Body of pancreas (tissue), 4 donors: ENCODE measurements at regions not wholly inside any gene's neighbourhood (a gene's known extent, or its start where the extent isn't known, plus 50 kb on each side); places are given as distances from the start of the nearest gene placed in this dataset.

Experiments used
- POLR2A ChIP-seq, 3 donors: fragments of 450-650 bp; IDR thresholded peaks; one replicate each; pipeline ENCODE4 v1.6.1; 2016; ENCODE audit warnings: antibody characterized with exemption in 3 of 3, mild to moderate bottlenecking in 2 of 3
- TF ChIP-seq, protein P1 (sequence below), 7 experiments: fragments of 450-650 bp in 4 of 7; fragments of 200-600 bp in 3 of 7; sonication (generic) in 3 of 7; IDR thresholded peaks; one replicate each; pipeline ENCODE4 v1.5.1; 2016 to 2019; ENCODE audit warnings: antibody characterized with exemption in 7 of 7

DNA sequence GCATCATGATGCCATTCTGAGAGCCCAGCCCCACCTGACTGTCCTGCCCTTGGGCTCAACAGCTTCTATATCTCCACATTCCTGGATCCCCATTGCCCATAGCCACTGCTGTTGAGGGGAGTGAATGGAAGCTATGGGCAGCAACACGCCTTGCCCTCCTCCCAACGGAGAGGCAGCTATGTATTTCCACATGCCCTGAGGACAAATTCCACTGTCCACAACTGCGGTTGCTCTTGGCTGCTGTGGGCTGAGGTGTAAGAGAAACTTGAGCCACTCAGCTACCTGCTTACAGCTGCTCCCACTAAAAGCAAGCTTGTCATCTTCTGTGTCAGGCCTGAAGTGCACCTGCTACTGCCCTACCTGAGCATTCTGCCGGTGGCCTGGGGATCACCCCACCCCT lies 222.9 kb downstream of the PSAT1 start:
- TF ChIP-seq POLR2A (IDR thresholded peaks at IDR 0.05) = no peak
- TF ChIP-seq, protein P1, sequence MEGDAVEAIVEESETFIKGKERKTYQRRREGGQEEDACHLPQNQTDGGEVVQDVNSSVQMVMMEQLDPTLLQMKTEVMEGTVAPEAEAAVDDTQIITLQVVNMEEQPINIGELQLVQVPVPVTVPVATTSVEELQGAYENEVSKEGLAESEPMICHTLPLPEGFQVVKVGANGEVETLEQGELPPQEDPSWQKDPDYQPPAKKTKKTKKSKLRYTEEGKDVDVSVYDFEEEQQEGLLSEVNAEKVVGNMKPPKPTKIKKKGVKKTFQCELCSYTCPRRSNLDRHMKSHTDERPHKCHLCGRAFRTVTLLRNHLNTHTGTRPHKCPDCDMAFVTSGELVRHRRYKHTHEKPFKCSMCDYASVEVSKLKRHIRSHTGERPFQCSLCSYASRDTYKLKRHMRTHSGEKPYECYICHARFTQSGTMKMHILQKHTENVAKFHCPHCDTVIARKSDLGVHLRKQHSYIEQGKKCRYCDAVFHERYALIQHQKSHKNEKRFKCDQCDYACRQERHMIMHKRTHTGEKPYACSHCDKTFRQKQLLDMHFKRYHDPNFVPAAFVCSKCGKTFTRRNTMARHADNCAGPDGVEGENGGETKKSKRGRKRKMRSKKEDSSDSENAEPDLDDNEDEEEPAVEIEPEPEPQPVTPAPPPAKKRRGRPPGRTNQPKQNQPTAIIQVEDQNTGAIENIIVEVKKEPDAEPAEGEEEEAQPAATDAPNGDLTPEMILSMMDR (IDR thresholded peaks at IDR 0.05) = no peak
